Sigmoid colon (tissue), 4 donors: ENCODE measurements at regions not wholly inside any gene's neighbourhood (a gene's known extent, or its start where the extent isn't known, plus 50 kb on each side); places are given as distances from the start of the nearest gene placed in this dataset.

Experiments used
- EP300 ChIP-seq, 4 donors: sonication (generic); formaldehyde crosslinking; IDR thresholded peaks; one replicate each; pipeline ENCODE4 v1.6.1; 2017; ENCODE audit warnings: antibody characterized with exemption in 4 of 4
- POLR2A ChIP-seq, 2 donors: fragments of 450-650 bp; IDR thresholded peaks; one replicate each; pipeline ENCODE4 v1.6.1; 2016; ENCODE audit warnings: antibody characterized with exemption in 2 of 2, mild to moderate bottlenecking in 2 of 2, moderate library complexity in 2 of 2
- POLR2AphosphoS5 ChIP-seq, 4 donors: sonication (generic); formaldehyde crosslinking; IDR thresholded peaks; one replicate each; pipeline ENCODE4 v1.6.1; 2017; ENCODE audit warnings: antibody characterized with exemption in 4 of 4
- TF ChIP-seq, protein P1 (sequence below), 4 experiments: fragments of 450-650 bp in 3 of 4; fragments of 200-600 bp in 1 of 4; IDR thresholded peaks; one replicate each; pipeline ENCODE4 v1.5.1; 2016 to 2019; ENCODE audit warnings: antibody characterized with exemption in 4 of 4, mild to moderate bottlenecking in 3 of 4, moderate library complexity in 2 of 4

- TF ChIP-seq, protein P1, sequence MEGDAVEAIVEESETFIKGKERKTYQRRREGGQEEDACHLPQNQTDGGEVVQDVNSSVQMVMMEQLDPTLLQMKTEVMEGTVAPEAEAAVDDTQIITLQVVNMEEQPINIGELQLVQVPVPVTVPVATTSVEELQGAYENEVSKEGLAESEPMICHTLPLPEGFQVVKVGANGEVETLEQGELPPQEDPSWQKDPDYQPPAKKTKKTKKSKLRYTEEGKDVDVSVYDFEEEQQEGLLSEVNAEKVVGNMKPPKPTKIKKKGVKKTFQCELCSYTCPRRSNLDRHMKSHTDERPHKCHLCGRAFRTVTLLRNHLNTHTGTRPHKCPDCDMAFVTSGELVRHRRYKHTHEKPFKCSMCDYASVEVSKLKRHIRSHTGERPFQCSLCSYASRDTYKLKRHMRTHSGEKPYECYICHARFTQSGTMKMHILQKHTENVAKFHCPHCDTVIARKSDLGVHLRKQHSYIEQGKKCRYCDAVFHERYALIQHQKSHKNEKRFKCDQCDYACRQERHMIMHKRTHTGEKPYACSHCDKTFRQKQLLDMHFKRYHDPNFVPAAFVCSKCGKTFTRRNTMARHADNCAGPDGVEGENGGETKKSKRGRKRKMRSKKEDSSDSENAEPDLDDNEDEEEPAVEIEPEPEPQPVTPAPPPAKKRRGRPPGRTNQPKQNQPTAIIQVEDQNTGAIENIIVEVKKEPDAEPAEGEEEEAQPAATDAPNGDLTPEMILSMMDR (IDR thresholded peaks at IDR 0.05), result no peak
- TF ChIP-seq POLR2AphosphoS5 (IDR thresholded peaks at IDR 0.05) (no peak), POLR2A (IDR thresholded peaks at IDR 0.05) (no peak), EP300 (IDR thresholded peaks at IDR 0.05) (no peak)
These were observed 196.9 kb downstream of the HAUS1 start for GRCh38 chr18:46301081-46301480.
